Effector memory CD4-positive, alpha-beta T cell (primary cell): ENCODE measurements at regions not wholly inside any gene's neighbourhood (a gene's known extent, or its start where the extent isn't known, plus 50 kb on each side); places are given as distances from the start of the nearest gene placed in this dataset.

ENCODE experiments used
- DNase-seq, 3 donors: peaks; one replicate each; pipeline ENCODE4 v3.0.0-alpha.2; 2020
- H3K27ac ChIP-seq: 2 replicates; pipeline ENCODE4 v1.7.0; 2013; ENCODE audit warnings: mild to moderate bottlenecking, low read length, moderate library complexity; ENCODE audit not compliant: insufficient read depth, poor library complexity, severe bottlenecking
- H3K27me3 ChIP-seq: replicated peaks from 2 replicates; pipeline ENCODE4 v1.7.0; 2013; ENCODE audit warnings: mild to moderate bottlenecking, low read length; ENCODE audit not compliant: insufficient read depth, control insufficient read depth, poor library complexity, severe bottlenecking
- H3K36me3 ChIP-seq: 2 replicates; pipeline ENCODE4 v1.7.0; 2013; ENCODE audit warnings: mild to moderate bottlenecking, low read length, moderate library complexity; ENCODE audit not compliant: control insufficient read depth, insufficient read depth
- H3K4me1 ChIP-seq: 2 replicates; pipeline ENCODE4 v1.7.0; 2013; ENCODE audit warnings: low read length, mild to moderate bottlenecking; ENCODE audit not compliant: control insufficient read depth, insufficient read depth, poor library complexity, severe bottlenecking
- H3K4me3 ChIP-seq: 2 replicates; pipeline ENCODE4 v1.7.0; 2013; ENCODE audit warnings: low read length, low read depth, mild to moderate bottlenecking; ENCODE audit not compliant: insufficient read depth, poor library complexity, severe bottlenecking
- H3K9me3 ChIP-seq: 2 replicates; pipeline ENCODE4 v1.7.0; 2013; ENCODE audit warnings: mild to moderate bottlenecking, low read length, moderate library complexity; ENCODE audit not compliant: control insufficient read depth

- no peak overlapping the region for H3K27ac ChIP-seq
- H3K36me3 ChIP-seq, result no peaks in the 10 kb centered on the region
- H3K4me3 ChIP-seq, result no peak overlapping the region
- peaks cover 3% of the 10 kb centered on the region for H3K27me3 ChIP-seq
- H3K4me1 ChIP-seq, result peaks cover 6% of the 10 kb centered on the region
- DNase-seq, result no peak
- no peaks in the 10 kb centered on the region for H3K9me3 ChIP-seq
Measured at GRCh38 chr2:236503100-236503499, 66.5 kb upstream of the ACKR3 start.

GRCh38 chr2:236503583-236503982 is 66.0 kb upstream of the ACKR3 start:
- Histone ChIP-seq H3K4me3 (no peak overlapping the region), H3K27me3 (peaks cover 3% of the 10 kb centered on the region), H3K4me1 (peaks cover 6% of the 10 kb centered on the region), H3K27ac (no peak overlapping the region), H3K9me3 (no peaks in the 10 kb centered on the region), H3K36me3 (no peaks in the 10 kb centered on the region)
- DNase-seq, result no peak

- Histone ChIP-seq H3K4me3 (no peak overlapping the region), H3K4me1 (peaks cover 6% of the 10 kb centered on the region), H3K27me3 (peaks cover 3% of the 10 kb centered on the region), H3K36me3 (no peaks in the 10 kb centered on the region), H3K27ac (no peak overlapping the region), H3K9me3 (no peaks in the 10 kb centered on the region)
- DNase-seq, result no peak
Measured at GRCh38 chr2:236505041-236505440, 64.6 kb upstream of the ACKR3 start.

GRCh38 chr2:236505648-236506047 is 64.0 kb upstream of the ACKR3 start:
- Histone ChIP-seq H3K27me3 (peaks cover 3% of the 10 kb centered on the region), H3K4me1 (peaks cover 6% of the 10 kb centered on the region), H3K9me3 (no peaks in the 10 kb centered on the region), H3K36me3 (no peaks in the 10 kb centered on the region), H3K27ac (no peak overlapping the region), H3K4me3 (no peak overlapping the region)
- DNase-seq, result no peak

GRCh38 chr2:236507393-236508085 is 62.1 kb upstream of the ACKR3 start:
- H3K36me3 ChIP-seq, result no peaks in the 10 kb centered on the region
- H3K4me1 ChIP-seq, result peaks cover 6% of the 10 kb centered on the region
- peaks cover 3% of the 10 kb centered on the region for H3K27me3 ChIP-seq
- peak in 2 of 3 donors; percentile 13 to 25 for DNase-seq
- no peaks in the 10 kb centered on the region for H3K9me3 ChIP-seq
- no peak overlapping the region for H3K27ac ChIP-seq
- peak overlapping the region; percentile 37 for H3K4me3 ChIP-seq

GRCh38 chr2:236508466-236508865 is 61.2 kb upstream of the ACKR3 start:
- H3K27me3 ChIP-seq, result peaks cover 3% of the 10 kb centered on the region
- peaks cover 10% of the 10 kb centered on the region for H3K4me1 ChIP-seq
- no peak overlapping the region for H3K4me3 ChIP-seq
- no peaks in the 10 kb centered on the region for H3K9me3 ChIP-seq
- H3K27ac ChIP-seq, result no peak overlapping the region
- no peaks in the 10 kb centered on the region for H3K36me3 ChIP-seq
- DNase-seq, result no peak

- Histone ChIP-seq H3K4me3 (no peak overlapping the region), H3K27ac (no peak overlapping the region), H3K27me3 (peaks cover 3% of the 10 kb centered on the region), H3K36me3 (no peaks in the 10 kb centered on the region), H3K4me1 (peaks cover 10% of the 10 kb centered on the region), H3K9me3 (no peaks in the 10 kb centered on the region)
- no peak for DNase-seq
Measured at GRCh38 chr2:236510034-236510433, 59.6 kb upstream of the ACKR3 start.

- H3K4me3 ChIP-seq, result no peak overlapping the region
- H3K27me3 ChIP-seq, result peaks cover 3% of the 10 kb centered on the region
- peaks cover 10% of the 10 kb centered on the region for H3K4me1 ChIP-seq
- H3K36me3 ChIP-seq, result no peaks in the 10 kb centered on the region
- no peaks in the 10 kb centered on the region for H3K9me3 ChIP-seq
- H3K27ac ChIP-seq, result no peak overlapping the region
- no peak for DNase-seq
Measured at GRCh38 chr2:236511266-236511665, 58.4 kb upstream of the ACKR3 start.

- Histone ChIP-seq H3K9me3 (no peaks in the 10 kb centered on the region), H3K4me1 (peaks cover 8% of the 10 kb centered on the region), H3K27ac (no peak overlapping the region), H3K36me3 (no peaks in the 10 kb centered on the region), H3K4me3 (no peak overlapping the region), H3K27me3 (peaks cover under 1% of the 10 kb centered on the region)
- DNase-seq, result no peak
Measured at GRCh38 chr2:236512267-236512666, 57.4 kb upstream of the ACKR3 start.

- no peak overlapping the region for H3K27ac ChIP-seq
- no peaks in the 10 kb centered on the region for H3K27me3 ChIP-seq
- peaks cover 4% of the 10 kb centered on the region for H3K4me1 ChIP-seq
- DNase-seq, result peak; percentile 36 to 43 (median 41)
- no peak overlapping the region for H3K4me3 ChIP-seq
- H3K36me3 ChIP-seq, result no peaks in the 10 kb centered on the region
- no peaks in the 10 kb centered on the region for H3K9me3 ChIP-seq
Measured at GRCh38 chr2:236512902-236513435, 56.7 kb upstream of the ACKR3 start.
